Tongue (tissue), 1 donor: ENCODE measurements at regions not wholly inside any gene's neighbourhood (a gene's known extent, or its start where the extent isn't known, plus 50 kb on each side); places are given as distances from the start of the nearest gene placed in this dataset.

ENCODE experiments used
- DNase-seq: peaks from one replicate; pipeline ENCODE4 v3.0.0-alpha.2; 2015

DNA sequence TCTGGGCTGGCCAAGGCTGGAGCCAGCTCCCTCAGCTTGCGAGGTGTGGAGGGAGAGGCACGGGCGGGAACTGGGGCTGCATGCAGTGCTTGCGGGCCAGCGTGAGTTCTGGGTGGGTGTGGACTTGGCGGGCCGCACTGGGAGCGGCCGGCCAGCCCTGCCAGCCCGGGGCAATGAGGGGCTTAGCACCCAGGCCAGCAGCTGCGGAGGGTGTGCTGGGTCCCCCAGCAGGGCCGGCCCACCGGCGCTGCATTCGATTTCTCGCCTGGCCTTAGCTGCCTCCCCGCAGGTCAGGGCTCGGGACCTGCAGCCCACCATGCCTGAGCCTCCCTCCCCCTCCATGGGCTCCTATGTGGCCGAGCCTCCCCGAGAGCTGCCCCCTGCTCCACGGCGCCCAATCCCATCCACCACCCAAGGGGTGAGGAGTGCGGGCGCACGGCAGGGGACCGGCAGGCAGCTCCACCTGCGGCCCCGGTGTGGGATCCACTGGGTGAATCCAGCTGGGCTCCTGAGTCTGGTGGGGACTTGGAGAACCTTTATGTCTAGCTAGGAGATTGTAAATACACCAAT is 302.6 kb upstream of the ADAMTS16 start:
- DNase-seq = no peak

DNA sequence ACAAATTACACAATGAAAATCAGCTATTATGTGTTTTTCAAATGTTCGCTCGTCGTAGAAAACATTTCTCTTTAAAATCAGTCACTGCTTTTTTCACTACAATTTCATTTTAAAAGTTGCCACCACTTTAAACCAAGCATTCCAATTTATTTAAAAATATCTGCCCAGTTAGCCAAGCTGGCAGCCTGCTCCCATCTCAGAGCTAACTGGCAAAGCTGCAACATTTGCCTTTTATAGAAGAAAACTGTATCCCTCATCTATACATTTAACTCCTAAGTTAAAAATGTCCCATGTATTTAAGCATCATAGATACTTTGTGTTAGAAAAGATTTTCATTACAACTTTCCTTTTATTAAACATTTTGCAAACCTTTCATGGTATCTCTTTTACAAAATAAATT is 294.9 kb upstream of the ADAMTS16 start:
- no peak for DNase-seq

DNA sequence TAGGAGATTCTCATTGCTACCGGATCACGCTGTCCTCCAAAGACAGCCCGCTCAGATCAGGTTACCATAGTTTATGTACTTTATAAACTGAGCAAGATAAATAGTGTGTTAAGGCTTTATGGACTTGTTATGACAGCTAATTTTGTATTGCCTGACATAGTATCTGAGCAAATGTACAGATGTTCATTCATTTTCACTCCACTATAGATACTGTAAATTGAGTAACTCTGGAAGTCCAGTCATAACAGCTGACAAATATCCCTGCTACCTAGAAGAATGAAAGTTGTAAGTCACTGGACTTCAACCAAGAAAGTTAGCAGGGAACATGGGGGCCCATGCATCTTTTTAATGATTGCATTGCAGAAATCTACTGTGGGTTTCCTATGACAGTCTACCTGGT is 292.4 kb upstream of the ADAMTS16 start:
- no peak for DNase-seq

DNA sequence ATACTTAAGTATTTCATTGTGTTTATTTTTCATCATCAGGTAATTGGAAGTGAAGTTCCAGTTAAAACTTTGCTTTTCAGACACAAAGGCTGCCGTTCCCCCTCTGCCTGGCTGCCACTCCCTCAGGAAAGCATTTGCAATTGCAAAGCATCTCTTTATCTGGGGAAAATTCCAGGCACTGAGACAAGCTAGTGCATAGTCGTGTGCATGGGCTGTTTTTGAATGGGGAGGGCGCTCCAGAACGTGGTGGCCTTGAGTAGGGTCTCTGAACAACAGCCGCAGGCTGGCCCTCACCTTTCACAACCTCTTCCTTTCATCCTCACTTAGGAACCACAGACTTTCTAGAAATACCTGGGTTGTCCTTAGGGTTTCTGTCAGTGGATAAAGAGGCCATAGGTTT is 285.1 kb upstream of the ADAMTS16 start:
- no peak for DNase-seq

DNA sequence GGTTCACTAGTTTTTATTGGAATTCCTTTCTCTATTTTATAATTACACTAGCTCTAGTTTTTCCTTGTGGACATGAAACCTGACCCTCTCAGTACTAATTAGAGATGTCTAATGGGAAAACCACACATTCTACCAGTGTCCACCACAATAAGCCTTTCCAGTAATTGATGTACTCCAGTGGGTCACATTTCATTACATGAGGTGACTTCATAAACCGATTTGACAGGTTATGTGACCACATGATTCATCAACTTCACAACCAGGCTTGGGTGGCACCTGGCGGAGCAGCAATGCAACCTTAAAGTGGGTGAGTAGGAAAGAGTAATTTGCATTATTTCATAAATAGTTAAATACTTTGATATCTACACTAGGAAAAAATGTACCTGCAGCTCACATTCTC is 284.2 kb upstream of the ADAMTS16 start:
- DNase-seq = no peak

DNA sequence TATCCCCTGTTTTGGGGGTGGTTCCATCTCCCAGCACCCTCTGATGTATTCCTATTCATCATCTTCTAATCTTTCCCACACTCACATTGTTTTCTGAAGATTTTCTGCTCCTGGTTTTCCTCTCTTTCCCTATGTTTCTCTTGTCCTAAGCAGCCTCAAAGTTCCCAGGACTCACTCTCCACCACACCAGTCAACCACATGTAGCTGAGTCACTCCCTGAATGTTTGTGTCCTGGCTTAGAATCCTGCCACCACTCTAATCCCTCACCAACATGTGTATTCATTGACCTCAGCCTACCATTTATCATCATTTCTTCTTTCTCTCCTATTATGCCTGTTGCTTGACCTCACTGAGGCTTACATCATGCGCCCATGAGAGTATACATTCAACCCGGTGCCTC is 282.4 kb upstream of the ADAMTS16 start:
- DNase-seq = no peak

DNA sequence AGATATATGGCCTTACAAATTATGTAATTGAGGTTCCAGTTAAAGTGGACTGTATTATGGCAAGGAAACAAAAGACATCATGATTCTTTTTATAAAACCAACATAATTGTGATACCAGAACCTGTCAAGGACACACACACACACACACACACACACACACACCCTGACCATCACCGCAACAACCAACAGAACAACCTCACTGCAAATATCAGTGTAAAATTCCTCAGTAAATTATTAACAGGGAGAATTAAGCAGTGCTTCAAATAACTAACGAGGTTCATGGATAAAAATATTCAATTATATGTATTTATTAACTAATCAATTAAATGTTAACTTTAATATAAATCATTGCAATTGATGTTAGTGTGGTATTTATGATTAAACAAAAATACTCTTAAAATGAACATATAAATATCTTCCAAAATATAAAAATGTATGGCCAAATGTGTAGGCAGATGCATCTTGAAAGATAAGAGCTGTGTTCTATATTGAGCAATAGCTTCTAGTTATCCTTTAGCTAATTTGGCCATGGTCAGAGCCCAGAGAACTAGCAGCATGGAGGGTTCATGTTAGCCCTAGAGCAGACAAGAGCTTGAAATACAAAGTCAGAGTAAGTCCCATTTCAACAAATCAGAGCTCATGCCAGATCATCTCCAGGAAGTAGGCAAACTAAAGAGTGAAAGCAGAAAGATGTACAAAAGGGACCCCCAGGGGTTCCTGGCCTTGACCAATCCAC is 280.5 kb upstream of the ADAMTS16 start:
- DNase-seq = no peak

DNA sequence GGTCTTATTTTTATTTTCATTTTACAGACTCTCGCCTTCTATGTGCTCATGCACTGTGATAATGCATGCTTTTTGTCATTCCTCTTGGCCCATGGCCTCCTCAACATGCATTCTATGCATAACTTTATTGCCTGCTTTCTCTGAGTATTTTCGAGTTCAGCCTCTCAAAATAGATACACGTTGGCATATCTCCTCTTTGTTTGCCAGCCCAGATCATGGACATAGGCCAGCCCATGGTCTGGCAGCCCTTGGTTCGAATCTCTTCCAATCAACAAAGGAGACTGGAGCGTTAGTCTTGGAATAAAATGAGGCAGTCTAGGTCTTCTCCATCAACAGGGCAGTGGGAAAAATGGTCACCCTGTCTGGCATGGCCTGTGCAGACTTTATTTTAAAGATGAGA is 279.5 kb upstream of the ADAMTS16 start:
- DNase-seq = no peak

DNA sequence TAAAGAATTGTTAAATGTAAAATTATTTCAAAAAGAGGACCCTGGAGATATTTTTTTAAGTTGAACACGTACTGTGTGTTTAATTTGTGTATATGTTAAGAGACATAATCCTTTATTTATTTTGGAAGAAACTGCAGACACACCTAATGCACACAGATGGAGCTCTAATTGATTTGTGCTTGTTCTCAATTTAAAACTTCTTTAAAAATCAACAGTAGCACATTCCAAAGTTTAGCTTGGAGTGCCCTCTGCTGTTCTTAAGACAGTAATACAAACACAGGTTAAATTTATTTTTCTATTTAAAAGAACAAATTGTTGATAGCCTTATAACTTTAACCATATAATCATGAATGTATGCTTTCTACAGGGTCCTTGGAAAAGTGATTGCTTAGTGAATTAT is 277.6 kb upstream of the ADAMTS16 start:
- peak; percentile 67 for DNase-seq

DNA sequence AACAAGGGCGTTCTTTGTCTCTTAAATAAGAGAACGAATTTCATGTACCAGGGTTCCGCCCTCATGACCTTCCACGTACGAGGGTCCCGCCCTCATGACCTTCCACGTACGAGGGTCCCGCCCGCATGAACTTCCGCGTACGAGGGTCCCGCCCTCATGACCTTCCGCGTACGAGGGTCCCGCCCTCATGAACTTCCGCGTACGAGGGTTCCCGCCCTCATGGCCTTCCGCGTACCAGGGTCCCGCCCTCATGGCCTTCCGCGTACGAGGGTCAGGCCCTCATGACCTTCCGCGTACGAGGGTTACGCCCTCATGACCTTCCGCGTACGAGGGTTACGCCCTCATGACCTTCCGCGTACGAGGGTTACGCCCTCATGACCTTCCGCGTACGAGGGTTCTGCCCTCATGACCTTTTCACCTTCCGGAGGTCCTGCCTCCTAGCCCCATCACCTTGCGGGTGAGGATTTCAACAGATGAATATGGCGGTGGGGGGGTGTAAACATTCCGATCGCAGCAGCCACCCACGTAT is 273.9 kb upstream of the ADAMTS16 start:
- DNase-seq = no peak

DNA sequence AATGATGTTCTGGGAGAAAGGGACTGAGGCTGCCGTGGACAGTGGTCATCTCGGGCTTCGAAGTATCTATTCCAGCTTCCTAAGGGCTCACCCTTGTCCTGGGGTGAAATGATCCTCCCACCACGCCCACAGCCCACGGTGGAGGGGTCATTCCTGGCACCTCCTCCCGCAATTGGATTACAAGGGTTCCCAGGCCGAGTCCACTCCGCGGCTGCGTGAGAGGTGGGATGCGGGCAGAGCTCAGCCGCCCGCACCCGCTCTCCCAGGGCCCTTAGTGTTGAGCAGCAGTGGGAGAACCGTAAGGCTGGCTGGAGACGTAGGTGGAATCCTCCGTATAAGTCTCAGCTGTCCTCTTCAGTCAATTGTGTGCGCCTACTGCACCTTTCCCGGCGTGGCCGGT is 273.3 kb upstream of the ADAMTS16 start:
- DNase-seq = no peak

DNA sequence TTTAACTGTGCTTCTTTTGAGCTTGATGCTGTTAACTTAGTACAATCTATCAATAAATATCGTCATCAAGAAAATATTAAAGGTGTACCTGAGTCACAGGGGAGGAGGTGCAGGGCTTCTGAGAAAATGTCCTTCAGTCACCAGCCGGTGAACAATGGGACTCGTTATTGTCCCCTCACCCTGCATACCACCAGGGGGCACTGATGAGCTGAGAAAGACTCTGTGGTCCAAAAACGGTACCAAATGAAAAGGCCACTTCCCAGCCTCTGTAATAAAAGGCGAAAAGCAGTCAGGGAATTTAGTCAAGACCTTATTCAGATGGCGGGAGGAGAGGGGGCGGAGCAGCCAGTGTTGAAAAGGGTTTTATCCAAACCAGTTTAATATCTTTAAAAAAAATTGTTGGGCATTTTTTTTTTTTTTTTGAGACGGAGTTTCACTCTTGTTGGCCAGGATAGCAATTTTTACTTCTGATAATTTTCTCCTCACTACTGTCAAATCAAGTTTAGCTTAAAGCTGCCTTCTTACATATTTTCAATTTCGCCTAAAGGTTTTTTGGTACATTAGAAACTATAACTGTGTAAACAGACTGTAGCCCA is 271.9 kb upstream of the ADAMTS16 start:
- DNase-seq = peak; percentile 56

DNA sequence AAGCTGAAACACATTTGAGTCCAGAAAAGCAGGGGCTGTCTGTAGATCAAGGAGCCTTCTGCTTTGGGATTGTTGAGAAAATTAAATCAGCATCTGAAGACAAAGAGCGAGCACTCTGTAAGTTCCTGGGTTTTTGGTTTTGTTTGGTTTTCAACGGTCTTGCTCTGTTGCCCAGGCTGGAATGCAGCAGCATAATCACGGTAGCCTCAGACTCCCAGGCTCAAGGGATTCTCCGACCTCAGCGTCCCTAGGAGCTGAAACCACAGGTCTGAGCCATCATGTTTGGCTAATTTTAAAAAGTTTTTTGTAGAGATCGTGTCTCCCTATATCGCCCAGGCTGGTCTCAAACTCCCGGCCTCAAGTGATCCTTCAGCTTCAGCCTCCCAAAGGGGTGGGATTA is 266.5 kb upstream of the ADAMTS16 start:
- no peak for DNase-seq

DNA sequence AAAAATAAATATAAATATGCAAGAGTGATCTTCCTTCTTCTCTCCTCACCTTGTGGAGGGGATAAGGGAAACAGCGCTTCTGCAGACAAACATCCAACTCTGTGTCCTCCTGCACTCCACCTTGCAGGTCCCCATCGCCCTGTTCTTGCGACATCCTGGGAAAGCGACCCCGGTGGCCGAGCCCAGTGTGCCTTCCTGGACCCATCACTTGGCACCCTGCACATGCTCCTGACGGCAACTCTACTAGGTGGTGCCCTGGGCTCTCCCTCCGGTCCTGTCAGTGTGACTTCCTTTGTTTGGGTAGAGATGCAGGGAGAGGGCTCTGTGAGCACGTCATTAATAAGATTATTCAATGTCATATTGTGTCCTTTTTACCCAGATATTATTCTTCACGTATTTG is 266.0 kb upstream of the ADAMTS16 start:
- DNase-seq = no peak

DNA sequence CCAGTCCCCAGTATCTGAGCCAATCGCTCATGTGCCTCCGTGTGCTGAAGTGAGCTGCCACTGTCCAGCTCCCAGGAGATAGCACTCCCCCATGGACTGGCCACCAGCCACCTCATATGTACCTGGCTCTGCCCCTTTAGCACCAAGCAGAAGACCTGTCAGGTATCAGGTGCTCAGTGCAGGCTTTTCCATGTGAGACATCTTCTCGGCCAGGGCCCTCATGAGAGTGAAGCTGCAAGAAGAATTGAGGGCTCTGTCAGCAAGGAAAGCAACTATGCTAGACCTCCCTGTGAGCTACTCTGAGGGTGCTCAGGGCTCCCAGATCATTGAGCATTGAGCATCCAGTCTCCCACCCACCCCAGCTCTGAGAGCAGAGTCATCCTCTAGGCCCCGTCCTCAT is 264.2 kb upstream of the ADAMTS16 start:
- no peak for DNase-seq

DNA sequence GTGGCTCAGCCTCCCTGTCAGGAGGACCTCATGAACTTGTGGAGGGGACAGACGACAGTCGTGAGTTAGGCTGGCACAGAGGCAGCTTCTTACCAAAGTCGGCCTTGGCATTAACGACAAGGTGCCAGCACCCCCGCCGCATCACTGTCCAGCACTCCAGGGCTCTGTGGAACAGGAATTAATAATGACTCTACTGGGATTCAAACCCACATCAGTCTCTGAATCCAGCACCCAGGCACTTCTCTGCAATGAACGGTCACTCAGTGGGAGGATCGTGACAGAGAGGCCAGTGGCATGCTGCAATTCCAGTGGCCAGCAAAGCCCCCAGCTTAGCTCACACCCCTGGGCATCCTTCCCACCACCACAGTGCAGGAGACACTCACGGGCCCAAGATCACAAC is 263.3 kb upstream of the ADAMTS16 start:
- DNase-seq = no peak

DNA sequence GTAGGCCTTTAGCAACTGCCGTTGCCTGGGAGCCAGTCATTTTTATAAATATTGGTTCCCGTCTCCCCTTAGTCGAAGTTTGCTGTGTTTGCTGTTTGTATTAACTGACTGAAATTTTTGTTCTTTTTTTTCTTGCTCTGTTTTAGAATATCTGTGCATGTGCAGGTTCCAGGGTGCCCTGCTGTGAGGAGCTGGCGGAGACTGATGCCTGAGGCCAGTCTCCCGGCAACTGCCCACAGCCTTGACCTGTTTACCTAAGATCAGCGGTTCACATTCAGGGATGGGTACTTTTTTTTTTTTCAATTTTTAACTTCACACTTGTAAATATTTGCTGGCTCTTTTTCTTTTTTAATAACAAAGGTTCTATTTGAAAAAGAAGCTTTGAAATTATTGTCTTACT is 262.6 kb upstream of the ADAMTS16 start:
- DNase-seq = no peak

DNA sequence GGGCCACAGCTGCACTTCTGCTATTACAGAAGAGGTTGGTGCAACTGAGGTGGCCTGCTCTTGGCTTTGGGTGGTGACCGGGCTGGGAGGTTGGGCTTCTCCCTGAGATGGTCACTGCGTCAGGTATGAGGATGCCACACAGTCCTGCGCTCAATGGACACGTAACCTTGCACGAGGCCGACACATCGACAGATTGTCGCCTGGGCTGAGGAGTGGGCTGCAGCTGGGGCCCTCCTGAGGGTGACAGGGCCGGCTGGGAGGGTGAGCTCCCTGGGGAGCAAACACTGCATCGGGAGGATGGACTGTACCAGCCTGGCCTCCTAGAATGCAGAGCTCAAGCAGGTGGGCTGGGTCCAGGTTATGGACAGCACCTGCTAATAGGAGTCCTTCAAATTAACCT is 261.1 kb upstream of the ADAMTS16 start:
- DNase-seq = no peak

DNA sequence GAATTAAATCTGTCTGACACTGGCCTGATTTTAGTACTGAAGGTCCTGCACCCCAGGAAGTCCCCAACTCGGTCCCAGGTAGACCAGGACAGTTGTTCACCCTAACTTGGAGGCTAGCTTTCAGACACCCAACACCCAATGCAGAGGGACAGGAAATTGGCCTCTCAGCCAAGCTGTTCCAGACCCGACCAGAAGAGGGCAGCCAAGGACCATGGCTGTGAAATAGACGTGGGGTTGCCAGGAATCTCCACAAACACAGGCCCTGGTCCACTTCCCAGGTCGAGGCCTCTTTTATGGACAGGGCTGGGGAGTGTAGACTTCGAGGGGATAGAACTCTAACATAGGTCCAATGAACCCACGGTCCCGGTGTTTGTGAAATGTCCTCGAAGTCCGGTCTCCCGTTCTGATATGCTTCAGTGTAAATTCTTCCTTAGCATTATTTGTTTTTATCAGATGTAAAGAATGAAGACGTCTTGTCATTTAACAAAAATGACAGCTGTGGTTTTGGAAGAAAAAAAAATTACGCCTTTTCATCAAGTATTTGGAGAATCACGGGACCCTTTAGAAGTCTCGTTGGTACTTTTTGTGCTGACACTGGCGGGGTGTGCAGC is 260.3 kb upstream of the ADAMTS16 start:
- DNase-seq = peak; percentile 90

DNA sequence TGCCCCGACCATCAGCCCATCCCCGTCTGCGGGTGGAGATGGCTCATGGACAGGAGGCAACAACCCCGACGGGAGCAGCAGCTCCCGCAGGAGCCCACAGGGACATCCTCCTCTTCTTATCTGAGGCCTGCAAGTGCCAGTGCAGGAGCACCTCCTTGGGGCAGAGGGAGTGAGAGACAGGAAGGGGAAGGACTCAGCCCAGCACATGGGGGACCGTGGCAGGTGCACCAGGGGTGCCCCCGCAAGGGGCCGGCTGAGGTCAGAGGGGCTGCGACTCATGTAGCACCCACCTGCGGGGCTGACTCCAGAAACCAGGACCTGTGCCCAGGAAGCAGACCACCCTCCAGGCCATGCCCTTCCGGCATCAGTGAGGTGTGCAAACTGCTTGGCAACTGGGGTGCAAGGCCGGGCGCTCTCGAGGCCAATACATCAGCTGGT is 259.8 kb upstream of the ADAMTS16 start:
- DNase-seq = no peak

DNA sequence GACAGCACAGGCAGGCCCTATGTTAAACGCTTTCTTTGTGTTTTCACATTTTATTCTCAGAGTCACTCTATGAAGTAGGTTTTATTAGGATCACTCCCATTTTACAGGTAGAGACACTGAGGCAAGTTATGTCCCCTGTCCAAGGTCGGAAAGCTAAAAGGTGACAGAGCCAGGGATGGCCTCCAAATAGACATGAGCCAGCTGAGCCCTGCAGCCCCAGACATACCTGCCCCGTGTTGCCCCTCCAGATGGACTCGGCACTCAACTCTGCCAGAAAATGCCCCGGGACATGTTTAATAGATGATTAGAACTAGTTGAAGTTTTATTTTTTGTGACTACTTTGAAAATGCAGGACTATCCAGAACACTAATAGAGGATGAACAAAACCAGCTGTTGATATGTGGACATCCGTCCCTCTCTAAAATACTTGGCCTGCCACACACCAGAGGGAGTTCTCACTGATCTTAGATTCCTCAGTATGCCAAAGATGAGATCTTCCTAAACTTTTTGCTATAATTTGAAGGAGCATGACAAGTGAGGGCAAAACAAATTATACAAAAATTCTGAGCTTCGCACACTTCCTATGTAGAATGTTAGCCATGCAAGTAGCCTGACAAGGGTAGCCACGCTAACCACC is 258.6 kb upstream of the ADAMTS16 start:
- DNase-seq = peak; percentile 29

DNA sequence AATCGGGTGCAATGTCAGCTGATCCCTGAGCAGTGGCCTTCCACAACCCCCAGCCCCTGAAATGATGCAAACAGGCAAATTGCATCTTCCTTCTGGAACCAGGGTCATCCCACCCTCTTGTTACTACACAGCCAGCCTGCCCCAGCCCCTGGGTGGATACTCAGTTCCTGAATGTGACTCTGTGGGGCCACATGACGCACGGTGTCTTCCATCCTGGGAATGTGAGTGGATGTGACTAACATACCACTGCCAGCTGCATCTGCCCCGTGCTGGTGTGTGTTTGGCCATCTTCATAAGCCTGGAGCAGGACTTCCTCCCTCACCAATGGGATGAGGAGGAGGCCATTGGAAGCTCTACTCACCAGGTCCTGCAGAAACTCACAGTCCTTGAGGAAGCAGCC is 257.9 kb upstream of the ADAMTS16 start:
- no peak for DNase-seq

DNA sequence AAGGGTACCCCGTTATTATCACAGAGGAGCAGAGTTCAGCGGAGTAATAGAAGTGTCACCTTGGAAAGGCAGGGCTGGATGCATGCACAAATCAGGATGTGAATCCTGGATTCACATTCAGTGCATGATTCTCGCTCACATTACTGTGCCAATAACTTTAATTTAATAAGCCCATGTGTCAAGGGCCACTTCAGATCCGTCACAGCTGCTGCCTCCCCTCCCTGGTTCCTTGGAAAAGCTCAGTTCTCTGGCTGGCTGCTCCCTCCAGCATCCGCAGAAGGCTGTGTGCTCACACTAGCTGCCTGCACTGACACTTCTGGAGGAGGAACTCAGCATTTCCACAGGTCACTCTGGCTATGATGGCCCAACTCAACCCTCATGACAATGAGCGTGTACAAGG is 256.8 kb upstream of the ADAMTS16 start:
- peak; percentile 70 for DNase-seq
